Loucy (cell line): ENCODE measurements at regions not wholly inside any gene's neighbourhood (a gene's known extent, or its start where the extent isn't known, plus 50 kb on each side); places are given as distances from the start of the nearest gene placed in this dataset.

ENCODE experiments used
- EZH2phosphoT487 ChIP-seq: fragments of 200-600 bp; IDR thresholded peaks from 2 replicates; pipeline ENCODE4 v1.6.1; 2018; ENCODE audit warnings: antibody characterized with exemption, mild to moderate bottlenecking, moderate library complexity, borderline replicate concordance
- TF ChIP-seq, protein P1 (sequence below): fragments of 200-600 bp; sonication (generic); conservative IDR thresholded peaks from 2 replicates; pipeline ENCODE4 v1.5.1; 2014; ENCODE audit warnings: mild to moderate bottlenecking, antibody characterized with exemption, low read length

GRCh38 chr6:128801621-128802020 is 81.3 kb upstream of the LAMA2 start:
- TF ChIP-seq, protein P1, sequence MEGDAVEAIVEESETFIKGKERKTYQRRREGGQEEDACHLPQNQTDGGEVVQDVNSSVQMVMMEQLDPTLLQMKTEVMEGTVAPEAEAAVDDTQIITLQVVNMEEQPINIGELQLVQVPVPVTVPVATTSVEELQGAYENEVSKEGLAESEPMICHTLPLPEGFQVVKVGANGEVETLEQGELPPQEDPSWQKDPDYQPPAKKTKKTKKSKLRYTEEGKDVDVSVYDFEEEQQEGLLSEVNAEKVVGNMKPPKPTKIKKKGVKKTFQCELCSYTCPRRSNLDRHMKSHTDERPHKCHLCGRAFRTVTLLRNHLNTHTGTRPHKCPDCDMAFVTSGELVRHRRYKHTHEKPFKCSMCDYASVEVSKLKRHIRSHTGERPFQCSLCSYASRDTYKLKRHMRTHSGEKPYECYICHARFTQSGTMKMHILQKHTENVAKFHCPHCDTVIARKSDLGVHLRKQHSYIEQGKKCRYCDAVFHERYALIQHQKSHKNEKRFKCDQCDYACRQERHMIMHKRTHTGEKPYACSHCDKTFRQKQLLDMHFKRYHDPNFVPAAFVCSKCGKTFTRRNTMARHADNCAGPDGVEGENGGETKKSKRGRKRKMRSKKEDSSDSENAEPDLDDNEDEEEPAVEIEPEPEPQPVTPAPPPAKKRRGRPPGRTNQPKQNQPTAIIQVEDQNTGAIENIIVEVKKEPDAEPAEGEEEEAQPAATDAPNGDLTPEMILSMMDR = no peak
- no peak for TF ChIP-seq EZH2phosphoT487
